HG02852 (cell line): ENCODE measurements at regions not wholly inside any gene's neighbourhood (a gene's known extent, or its start where the extent isn't known, plus 50 kb on each side); places are given as distances from the start of the nearest gene placed in this dataset.

Experiments used
- ATAC-seq: cut with Tn5 transposase; IDR thresholded peaks from one replicate; pipeline ENCODE4 v1.9.1; 2021; ENCODE audit warnings: mild to moderate bottlenecking, moderate library complexity; ENCODE audit not compliant: unreplicated experiment

DNA sequence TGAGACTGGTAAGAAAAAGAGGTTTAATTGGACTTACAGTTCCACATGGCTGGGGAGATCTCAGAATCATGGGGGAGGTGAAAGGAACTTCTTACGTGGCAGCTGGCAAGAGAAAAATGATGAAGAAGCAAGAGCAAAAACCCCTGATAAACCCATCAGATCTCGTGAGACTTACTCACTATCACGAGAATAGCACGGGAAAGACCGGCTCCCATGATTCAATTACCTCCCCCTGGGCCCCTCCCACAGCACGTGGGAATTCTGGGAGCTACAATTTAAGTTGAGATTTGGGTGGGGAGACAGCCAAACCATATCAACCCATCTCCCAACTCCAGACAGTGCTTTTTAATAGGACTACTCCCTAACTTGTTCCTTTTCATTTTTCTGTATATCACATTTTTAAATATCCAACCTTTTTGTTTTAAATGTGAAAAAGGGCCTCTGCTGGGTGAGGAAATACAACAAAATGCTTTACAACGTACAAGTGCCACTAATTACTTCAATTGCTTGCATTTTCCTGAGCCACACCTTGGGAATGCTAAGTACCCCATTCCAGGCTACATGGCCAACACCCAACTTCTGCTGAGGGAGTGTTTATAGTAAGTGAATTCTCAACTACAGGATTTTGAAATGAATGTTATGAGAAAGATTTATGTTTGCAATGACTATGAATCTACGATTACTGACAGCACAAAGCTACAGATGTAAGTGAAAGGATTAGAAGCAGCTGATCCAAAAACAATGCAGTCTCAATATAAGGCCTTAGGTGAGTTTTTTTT lies 294.1 kb upstream of the CD180 start:
- ATAC-seq = no peak

DNA sequence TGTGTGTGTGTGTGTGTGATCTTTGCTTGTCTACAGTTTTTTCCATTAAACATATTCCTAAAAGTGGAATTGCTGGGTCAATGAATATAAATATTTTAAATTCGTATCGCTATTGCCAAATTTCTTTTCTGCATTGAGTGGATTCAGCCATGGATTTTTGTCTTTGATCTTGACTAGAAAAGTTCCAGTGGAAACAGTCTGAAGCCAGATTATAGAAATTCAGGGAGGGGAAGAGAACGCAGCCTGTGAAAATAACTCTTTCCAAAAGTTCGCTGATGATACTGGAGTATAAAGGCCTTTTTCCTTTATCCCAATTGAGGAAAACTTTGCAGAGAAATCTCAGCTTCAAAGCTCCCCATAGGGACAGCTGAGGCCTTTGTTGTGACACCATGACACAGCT lies 292.3 kb upstream of the CD180 start:
- ATAC-seq = no peak

DNA sequence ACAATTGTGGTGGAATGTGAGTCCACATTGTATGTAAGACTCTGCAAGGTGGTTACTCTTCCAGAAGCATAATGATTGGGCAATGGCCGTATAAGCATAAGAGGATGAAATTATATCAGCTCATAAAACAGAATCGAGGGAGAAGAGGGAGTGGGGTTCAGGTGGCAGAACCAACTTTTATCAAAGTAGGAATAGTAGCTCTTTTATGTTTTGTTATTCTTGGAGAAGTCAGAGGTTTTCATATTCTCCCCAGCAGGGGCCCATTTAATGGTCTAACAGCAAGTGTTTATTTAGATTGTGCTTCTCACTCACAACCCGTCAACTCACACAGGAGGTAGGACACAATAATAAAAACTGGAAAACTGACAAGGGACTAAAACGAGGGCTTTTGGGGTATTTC lies 291.3 kb upstream of the CD180 start:
- no peak for ATAC-seq

DNA sequence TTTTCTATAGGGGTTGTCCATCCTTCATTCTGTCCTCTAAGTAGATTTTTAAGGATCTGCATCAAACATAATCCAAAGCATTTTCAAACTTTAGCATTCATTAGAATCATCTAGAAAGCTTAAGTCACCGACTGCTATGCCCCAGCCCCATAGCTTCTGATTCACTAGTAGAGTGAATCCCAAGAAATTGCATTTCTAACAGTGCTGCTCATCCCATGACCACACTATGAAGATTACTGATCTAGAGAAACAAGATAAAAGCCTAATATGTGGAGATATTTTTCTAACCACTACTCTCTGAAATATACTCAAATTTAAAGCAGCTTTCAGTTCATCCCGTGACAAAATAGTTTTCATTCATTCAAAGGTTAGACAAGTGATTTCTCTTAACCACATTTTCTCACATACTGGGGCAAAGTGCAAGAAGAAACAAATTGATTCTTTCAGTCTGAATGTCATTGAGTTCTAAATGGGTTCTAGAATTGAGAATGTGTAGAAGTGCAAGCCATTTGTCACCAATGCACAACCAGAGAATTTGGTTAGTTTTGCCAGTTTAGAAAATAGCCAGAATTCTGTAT lies 286.9 kb upstream of the CD180 start:
- no peak for ATAC-seq

DNA sequence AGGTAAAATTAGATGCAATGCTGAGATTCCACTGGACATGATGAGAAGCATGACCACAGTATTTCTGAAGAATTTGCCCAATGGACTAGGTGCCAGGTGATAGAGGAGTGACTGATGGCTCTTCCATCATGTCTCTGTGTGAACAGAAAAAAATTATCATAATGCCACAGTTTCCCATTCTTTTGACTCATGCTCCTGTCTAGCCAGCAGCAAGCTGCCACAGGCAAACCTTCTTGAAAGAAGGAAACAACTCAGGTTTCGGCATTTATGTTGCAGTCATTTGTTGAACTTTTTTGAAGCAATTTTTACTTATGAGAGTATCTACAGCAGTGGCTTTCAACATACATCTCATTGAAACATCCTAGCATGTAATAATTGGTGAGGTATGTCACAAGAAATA lies 284.8 kb upstream of the CD180 start:
- ATAC-seq = no peak

DNA sequence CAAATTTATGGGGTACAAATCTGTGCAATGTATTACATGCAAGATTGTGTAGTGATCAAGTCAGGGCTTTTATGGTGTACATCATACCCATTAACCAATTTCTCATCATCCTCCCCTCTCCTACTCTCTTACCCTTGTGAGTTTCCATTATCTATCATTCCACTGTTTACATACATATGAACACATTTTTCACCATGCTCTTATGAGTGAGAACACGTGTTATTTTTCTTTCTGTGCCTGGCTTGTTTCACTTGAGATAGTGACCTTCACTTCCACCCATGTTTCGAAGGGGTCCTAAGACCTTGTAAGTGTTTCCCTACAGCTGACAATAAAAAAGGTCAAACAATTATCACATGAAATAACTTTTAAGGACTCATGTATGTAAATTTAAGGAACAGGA lies 281.7 kb upstream of the CD180 start:
- no peak for ATAC-seq

DNA sequence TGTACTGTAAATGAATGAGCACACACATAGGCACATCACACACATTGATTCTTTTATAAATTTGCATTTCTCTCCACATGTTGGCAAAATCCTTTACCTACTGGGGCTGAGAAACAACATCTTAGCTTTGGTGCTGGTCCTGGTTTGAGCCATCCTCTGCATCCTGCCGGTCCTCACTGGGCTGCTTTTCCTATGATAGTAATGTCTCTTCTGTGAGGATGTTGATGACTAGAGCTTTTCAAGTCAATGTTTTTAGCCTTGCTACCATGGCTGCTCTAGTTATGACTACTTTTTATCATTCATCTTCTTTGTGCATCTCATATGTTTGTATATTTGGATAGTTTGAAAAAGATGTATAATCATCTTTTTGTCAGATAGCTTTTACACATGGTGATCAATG lies 280.4 kb upstream of the CD180 start:
- no peak for ATAC-seq

DNA sequence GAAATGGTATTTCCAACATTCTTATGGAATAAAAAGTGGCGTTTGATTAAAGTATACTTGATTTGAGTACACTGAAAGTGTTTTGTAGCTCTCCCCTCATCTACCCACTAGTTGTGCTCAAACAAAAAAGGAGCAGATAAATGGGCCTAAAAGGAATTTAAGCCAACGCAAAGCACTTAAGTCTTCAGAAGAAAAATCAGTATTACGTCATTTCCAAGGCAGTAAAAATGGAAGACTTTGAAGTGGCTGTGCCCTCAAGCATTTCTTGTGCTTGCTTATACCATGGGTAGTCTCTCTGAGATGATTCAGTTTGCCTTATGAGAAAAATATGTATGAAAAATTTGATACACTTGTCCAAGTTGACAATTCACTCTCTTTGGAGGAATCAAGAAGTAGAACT lies 279.9 kb upstream of the CD180 start:
- ATAC-seq = no peak

DNA sequence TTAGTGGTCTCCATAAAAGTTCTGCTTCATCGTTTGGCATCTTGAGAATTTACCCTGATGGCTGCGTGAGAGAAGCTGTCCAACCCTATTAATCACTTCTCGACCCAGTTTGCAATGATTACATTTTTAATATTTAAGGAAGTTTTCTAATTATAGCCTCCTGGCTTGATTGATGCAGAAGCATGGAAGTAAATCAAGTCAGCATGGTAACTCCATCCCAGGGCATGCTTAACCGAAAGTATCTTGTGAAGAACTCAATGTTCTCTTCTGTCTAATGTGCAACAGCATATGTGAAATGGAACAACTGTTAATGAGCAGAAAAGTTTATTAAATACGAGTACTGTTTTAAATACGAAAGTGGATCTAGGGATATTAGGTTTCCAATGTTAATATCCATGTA lies 278.9 kb upstream of the CD180 start:
- ATAC-seq = no peak

DNA sequence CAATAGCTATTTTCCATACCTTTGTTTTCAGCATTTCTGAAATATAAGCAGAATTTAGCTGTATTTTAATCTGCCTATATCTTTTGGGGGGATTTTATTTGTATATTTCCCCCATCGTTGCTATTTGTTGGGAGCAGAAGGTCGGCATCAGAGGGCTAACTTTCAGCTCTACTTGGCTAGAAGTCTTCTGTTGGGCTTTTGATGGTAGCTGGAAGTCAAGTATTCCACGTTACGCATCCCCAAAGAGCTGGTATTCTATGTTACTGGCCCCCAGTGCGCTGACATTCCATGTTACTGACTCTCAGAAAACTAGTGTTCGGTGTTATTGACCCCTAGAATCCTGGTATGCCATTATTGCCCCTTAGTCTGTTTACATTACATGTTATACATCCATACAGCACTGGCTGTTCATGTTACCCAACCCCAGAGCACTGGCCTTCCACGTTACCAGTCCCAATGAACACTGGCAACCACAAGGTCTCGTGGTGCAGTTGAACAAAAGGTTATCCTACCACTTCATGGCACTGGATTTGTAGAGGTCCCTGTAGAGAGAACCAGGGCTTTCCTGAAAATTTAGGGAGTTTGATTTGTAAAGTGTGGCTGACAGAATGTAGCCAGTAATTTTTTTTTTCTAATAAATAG lies 278.1 kb upstream of the CD180 start:
- ATAC-seq = no peak

DNA sequence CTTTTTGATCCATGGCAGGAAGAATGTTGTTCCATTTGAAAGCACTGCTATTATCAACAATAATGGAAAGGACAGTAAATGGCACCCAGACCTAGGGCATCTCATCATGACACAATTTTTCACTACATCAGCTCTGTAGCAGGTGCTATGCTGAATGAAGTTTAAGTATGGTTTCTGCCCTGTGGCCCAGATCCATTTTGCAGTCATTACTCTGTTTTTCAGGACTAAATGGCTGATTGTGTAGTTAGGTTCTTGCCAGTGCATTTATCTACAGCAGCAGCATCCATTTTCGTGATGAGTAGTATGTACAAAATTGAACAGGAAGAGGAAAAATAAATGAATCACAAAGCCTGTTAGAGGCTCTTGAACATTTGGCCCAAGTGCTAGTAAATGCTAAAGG lies 270.5 kb upstream of the CD180 start:
- no peak for ATAC-seq

DNA sequence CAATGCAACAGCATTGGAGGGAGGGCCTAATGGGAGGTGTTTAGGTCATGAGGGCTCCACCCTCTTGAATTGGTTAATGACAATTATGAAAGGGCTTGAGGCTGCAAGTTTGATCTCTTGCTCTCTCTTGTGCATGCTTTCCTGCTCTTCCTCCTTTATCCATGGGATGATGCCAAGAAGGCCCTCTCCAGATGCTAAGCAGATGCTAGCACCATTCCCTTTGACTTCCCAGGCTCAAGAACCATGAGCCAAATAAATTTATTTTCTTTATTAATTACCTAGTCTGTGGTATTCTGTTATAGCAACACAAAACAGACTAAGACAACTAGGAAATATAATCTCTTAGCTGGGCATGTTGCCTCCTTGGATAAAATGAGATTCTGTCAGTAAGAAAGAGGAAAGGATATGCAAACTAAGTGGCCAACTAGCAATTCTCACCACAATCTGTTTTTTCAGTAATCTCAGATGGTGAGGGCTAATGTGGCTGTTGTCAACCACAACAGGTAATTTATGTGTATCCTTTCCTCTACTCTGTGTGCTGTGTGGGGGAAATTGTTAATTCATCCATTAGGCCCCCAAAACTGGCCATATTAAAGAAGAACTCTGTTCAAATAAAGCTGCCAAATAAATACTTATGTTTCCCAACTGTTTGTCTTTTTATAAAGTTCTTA lies 269.1 kb upstream of the CD180 start:
- ATAC-seq = no peak

DNA sequence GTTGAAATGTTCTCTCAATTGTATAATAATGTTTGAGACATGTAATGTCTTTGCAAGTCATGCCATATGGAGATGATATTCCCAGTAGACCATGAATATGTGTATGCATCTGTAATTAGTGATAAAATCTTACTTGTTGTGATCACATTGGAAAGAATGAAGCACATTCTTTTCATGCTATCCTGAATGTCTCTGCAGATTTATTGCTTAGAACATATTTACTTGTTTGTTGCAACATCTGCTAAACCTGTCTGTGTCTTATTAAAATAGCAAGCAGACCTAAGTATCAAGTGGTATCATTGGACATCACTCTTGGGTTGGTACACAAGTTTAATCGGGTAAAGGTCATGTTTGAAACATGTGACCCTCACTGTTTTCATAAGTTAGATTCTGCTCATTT lies 265.5 kb upstream of the CD180 start:
- ATAC-seq = no peak

DNA sequence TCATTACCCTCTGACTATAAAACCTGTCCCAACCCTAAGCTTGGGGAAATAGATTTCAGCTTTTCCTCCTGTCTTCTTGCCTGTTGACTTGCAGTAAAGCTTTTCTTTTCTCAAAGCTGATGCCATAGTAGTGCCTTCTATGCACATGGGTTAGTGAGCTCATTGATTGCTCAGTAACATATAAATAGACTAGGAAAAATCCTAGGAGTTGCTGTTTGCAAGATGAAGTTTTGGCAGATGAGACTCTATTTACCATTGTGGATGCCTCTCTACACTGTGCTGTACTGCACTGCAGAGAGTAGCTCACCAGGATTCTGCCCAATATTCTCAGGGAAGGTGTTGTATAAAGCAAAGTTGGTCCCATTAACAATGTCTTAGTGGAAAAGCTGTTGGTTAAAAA lies 262.7 kb upstream of the CD180 start:
- no peak for ATAC-seq

DNA sequence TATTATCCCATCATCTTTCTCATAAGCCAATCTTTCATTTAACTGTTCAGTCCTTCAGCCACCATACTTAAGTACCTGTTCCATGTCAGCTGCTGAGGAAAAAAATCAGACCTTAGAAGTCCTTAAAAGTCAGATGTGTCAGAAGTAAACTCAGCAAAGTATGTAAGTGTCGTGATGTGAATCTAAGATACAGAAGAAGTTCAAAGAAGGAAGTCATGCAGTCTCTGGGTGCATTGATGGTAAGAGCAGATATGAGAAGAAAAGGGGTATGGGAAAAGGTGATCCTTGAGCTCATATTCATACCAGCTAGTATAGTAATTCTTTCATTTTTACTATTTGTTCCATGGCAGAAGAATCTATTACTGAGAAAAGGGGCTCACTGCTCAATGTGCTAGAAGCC lies 259.4 kb upstream of the CD180 start:
- ATAC-seq = no peak

DNA sequence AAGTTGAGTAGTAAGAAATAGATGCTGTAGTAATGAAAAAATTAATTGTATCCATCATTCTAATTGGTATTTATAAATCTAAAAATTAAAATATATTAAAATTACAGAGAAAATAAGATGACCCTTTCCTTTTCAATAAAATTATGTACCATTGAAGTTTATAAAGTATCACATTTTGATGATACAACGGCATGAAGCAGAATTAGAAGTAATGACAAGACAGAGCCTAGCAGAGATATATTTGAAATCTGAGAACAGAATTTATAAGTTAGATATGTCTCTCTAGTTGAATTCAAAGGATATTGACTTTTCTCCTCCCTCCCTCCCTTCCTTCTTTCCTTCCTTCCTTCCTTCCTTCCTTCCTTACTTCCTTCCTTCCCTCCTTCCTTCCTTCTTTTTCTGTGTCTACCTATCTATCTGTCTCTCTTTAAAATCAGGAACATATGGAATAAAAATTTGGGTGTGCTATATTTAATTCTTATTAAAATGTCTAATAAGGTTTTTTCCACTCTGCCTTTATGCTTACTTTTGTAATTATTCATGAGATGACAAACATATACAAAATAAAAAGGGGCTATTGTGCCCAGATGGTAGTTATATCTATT lies 258.5 kb upstream of the CD180 start:
- no peak for ATAC-seq

DNA sequence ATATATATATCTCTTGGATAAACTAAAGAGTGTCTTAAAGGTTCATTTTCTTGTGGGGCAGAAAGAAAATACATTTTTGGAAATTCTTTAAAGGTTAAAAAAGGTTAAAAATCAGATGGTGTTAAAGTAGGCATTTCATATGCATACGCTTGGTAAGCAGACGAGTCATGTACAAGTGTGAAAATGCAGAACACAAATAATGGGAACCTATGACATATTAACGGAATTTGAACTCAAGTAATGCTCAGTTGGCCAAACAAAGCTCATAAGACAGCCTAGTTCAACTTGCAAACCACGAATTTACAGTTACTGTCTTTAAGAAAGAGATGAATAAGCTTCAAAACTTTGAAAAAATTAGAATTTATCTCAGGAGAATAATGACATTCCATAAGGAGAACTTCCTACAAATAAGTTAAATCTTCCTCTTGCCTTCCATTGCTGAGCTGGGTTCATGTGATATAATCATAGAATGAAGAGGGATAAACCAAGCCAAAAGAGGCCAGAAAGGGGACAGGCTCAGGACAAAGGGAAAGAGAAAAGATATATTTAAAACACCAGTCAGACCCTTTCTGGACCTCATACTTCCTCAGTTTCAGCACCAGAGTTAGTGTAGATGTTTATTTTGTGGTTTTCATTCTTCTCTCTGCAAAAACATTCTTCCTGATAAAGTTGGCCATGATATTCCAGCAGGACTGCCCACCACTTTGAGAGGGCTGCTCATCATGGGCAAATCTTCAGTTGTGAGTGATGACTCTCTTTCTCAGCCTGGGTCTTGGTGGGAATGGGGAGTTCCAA lies 256.7 kb upstream of the CD180 start:
- ATAC-seq = no peak

DNA sequence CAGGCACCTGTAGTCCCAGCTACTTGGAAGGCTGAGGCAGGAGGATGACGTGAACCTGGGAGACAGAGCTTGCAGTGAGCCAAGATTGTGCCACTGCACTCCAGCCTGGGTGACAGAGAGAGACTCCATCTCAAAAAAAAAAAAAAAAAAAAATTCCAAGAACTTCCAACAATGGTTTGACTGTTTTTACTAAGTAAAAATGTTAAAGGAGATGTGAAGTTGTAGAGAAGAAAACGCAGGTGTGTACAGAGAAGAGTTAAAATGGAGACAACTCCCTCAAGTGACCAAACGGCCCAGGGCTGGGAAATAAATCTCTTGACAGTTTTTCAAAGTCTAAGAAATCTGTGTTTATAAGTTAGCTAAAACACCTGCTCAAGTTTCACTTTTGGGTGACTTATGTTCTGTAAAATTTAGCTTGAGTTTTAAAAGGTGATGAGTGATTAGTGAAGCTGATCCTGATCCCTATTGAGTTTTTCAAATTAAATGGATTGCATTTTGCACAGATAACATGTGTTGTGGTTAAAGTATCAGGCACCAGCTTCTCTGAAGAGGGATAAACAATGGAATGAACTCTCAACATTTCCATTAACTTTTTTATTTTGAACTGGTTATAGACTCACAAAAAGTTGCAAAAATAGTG lies 255.2 kb upstream of the CD180 start:
- ATAC-seq = no peak

DNA sequence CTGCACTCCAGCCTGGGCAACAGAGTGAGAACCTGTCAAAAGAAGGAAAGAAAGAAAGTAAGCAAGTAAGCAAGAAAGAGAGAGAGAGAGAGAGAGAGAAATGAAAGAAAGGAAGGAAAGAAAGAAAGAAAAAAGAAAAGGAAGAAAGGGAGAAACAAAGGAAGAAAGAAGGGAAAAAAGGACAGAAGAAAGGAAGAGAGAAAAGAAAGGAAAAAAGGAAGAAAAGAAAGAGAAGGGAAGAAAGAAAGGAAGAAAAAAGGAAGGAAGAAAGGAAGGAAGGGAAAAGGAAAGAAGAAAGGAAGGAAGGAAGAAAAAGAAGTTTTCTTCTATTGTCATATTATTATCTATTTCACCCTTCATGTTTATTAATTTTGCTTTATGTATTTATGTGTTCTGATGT lies 251.1 kb upstream of the CD180 start:
- no peak for ATAC-seq
